ENCODE measurements at regions not wholly inside any gene's neighbourhood (a gene's known extent, or its start where the extent isn't known, plus 50 kb on each side); places are given as distances from the start of the nearest gene placed in this dataset.

GRCh38 chr19:29375429-29376119 lies 150.2 kb upstream of the VSTM2B start:
- TF ChIP-seq CTCF (IDR thresholded peaks at IDR 0.05) (no peak), ZFX (IDR thresholded peaks at IDR 0.05; ENCODE audit: borderline replicate concordance) (no peak)

All from 22Rv1 (cell line).